Keratinocyte (primary cell): ENCODE measurements at regions not wholly inside any gene's neighbourhood (a gene's known extent, or its start where the extent isn't known, plus 50 kb on each side); places are given as distances from the start of the nearest gene placed in this dataset.

Experiments used
- DNase-seq: peaks from one replicate; pipeline ENCODE4 v3.0.0-alpha.2; 2011; ENCODE audit warnings: low read depth, missing footprints, low spot score
- FAIRE-seq: peaks from 2 replicates; lab custom pipeline; 2011; peaks lifted over from hg19 to GRCh38; lab: Jason Lieb, UNC
- H2AFZ ChIP-seq: 2 replicates; pipeline ENCODE4 v1.6.0; 2012; ENCODE audit warnings: low read length, control low read depth, inconsistent platforms; ENCODE audit not compliant: control insufficient read depth
- H3K27ac ChIP-seq: 2 replicates; pipeline ENCODE4 v1.5.1; 2011; ENCODE audit warnings: low read length; ENCODE audit not compliant: control insufficient read depth, insufficient read depth
- H3K27me3 ChIP-seq: 3 replicates; pipeline ENCODE4 v1.6.0; 2011; ENCODE audit warnings: low read length; ENCODE audit not compliant: control insufficient read depth, insufficient read depth; ENCODE audit errors: extremely low read depth
- H3K36me3 ChIP-seq, 2 experiments: 2 replicates in 1 of 2; 3 replicates in 1 of 2; pipeline ENCODE4 v1.5.1; 2011; ENCODE audit warnings: low read length in 2 of 2, mild to moderate bottlenecking in 1 of 2; ENCODE audit not compliant: control insufficient read depth in 2 of 2, insufficient read depth in 2 of 2; ENCODE audit errors: extremely low read depth in 1 of 2
- H3K4me1 ChIP-seq: 3 replicates; pipeline ENCODE4 v1.5.1; 2011; ENCODE audit warnings: low read length; ENCODE audit not compliant: control insufficient read depth, insufficient read depth; ENCODE audit errors: extremely low read depth
- H3K4me2 ChIP-seq: 3 replicates; pipeline ENCODE4 v1.6.0; 2011; ENCODE audit warnings: low read depth, low read length; ENCODE audit not compliant: control insufficient read depth, insufficient read depth; ENCODE audit errors: extremely low read depth
- H3K4me3 ChIP-seq, 3 experiments: fragments of 200-600 bp in 1 of 3; sonication (generic) in 1 of 3; 2 replicates in 2 of 3; 3 replicates in 1 of 3; pipeline ENCODE4 v1.5.1; 2011 to 2016; ENCODE audit warnings: low read length in 3 of 3, mild to moderate bottlenecking in 3 of 3, control low read depth in 2 of 3, inconsistent platforms in 1 of 3, low read depth in 1 of 3, mixed read lengths in 1 of 3, mixed run types in 1 of 3, moderate library complexity in 1 of 3; ENCODE audit not compliant: control insufficient read depth in 2 of 3, insufficient read depth in 2 of 3; ENCODE audit errors: extremely low read depth in 1 of 3
- H3K79me2 ChIP-seq: 2 replicates; pipeline ENCODE4 v1.6.0; 2012; ENCODE audit warnings: low read length; ENCODE audit not compliant: control insufficient read depth, insufficient read depth
- H3K9ac ChIP-seq: 3 replicates; pipeline ENCODE4 v1.6.0; 2011; ENCODE audit warnings: low read length; ENCODE audit not compliant: control insufficient read depth, insufficient read depth; ENCODE audit errors: extremely low read depth
- H3K9me1 ChIP-seq: 3 replicates; pipeline ENCODE4 v1.6.0; 2011; ENCODE audit warnings: low read length; ENCODE audit not compliant: control insufficient read depth, insufficient read depth; ENCODE audit errors: extremely low read depth
- H3K9me3 ChIP-seq: 2 replicates; pipeline ENCODE4 v1.5.1; 2012; ENCODE audit warnings: low read depth, low read length; ENCODE audit not compliant: control insufficient read depth
- H4K20me1 ChIP-seq: 3 replicates; pipeline ENCODE4 v1.6.0; 2011; ENCODE audit warnings: low read length; ENCODE audit not compliant: control insufficient read depth, insufficient read depth; ENCODE audit errors: extremely low read depth
- CTCF ChIP-seq, 3 experiments: IDR thresholded peaks in 1 of 3; conservative IDR thresholded peaks in 1 of 3; optimal IDR thresholded peaks in 1 of 3; 2 replicates in 2 of 3; 3 replicates in 1 of 3; pipeline versions ENCODE3 to v1.5.1; 2011; ENCODE audit warnings: low read length in 3 of 3, mild to moderate bottlenecking in 3 of 3, moderate library complexity in 2 of 3, control low read depth in 1 of 3, inconsistent platforms in 1 of 3; ENCODE audit not compliant: insufficient read depth in 2 of 3; ENCODE audit errors: extremely low read depth in 1 of 3
- EZH2 ChIP-seq: IDR thresholded peaks from one replicate; pipeline ENCODE4 v1.6.1; 2012; ENCODE audit warnings: inconsistent platforms, mild to moderate bottlenecking, low read length, moderate library complexity
- dilution Hi-C: fragments of 300-500 bp; cut with MboI; formaldehyde crosslinking; loops from one replicate; pipeline ENCODE4 v1.7.0; 2020; ENCODE audit warnings: low sequenced_read_pairs; ENCODE audit not compliant: extremely low pct_ligation_motif_present

GRCh38 chr1:157189986-157190982, 52.1 kb upstream of the ETV3 start:
- H3K9ac ChIP-seq = no peak overlapping the region
- no peaks in the 10 kb centered on the region for H3K79me2 ChIP-seq
- H3K9me1 ChIP-seq = no peaks in the 10 kb centered on the region
- dilution Hi-C loops = no loop called here
- FAIRE-seq = no peak
- peaks cover 9% of the 10 kb centered on the region for H3K4me1 ChIP-seq
- H3K4me2 ChIP-seq = no peak overlapping the region
- H3K9me3 ChIP-seq = no peaks in the 10 kb centered on the region
- peak overlapping the region; percentile 6 for H2AFZ ChIP-seq
- H3K27ac ChIP-seq = no peak overlapping the region
- H3K27me3 ChIP-seq = peaks cover 6% of the 10 kb centered on the region
- H3K4me3 ChIP-seq = no peak overlapping the region
- no peaks in the 10 kb centered on the region for H3K36me3 ChIP-seq
- TF ChIP-seq CTCF (optimal IDR thresholded peaks at IDR 0.05 in 1 of 3, IDR thresholded peaks at IDR 0.05 in 1 of 3, conservative IDR thresholded peaks at IDR 0.05 in 1 of 3; ENCODE audit: extremely low read depth in 1 of 3, insufficient read depth in 2 of 3, low read length in 3 of 3) (peak in 1 of 3 experiments; percentile 36), EZH2 (no peak)
- no peaks in the 10 kb centered on the region for H4K20me1 ChIP-seq
- DNase-seq = no peak

- no peak overlapping the region for H3K9ac ChIP-seq
- dilution Hi-C loops = no loop called here
- no peak overlapping the region for H3K4me3 ChIP-seq
- H3K9me1 ChIP-seq = no peaks in the 10 kb centered on the region
- no peaks in the 10 kb centered on the region for H3K9me3 ChIP-seq
- H3K27ac ChIP-seq = no peak overlapping the region
- peaks cover 9% of the 10 kb centered on the region for H3K4me1 ChIP-seq
- H3K79me2 ChIP-seq = no peaks in the 10 kb centered on the region
- no peak for DNase-seq
- no peaks in the 10 kb centered on the region for H4K20me1 ChIP-seq
- H3K27me3 ChIP-seq = peaks cover 9% of the 10 kb centered on the region
- no peaks in the 10 kb centered on the region for H3K36me3 ChIP-seq
- no peak for TF ChIP-seq EZH2
- TF ChIP-seq CTCF (optimal IDR thresholded peaks at IDR 0.05 in 1 of 3, IDR thresholded peaks at IDR 0.05 in 1 of 3, conservative IDR thresholded peaks at IDR 0.05 in 1 of 3; ENCODE audit: extremely low read depth in 1 of 3, insufficient read depth in 2 of 3, low read length in 3 of 3) = no peak
- FAIRE-seq = no peak
- H2AFZ ChIP-seq = no peak overlapping the region
- H3K4me2 ChIP-seq = no peak overlapping the region
These were observed 50.9 kb upstream of the ETV3 start for GRCh38 chr1:157189096-157189495.
